HG03064 (cell line): ENCODE measurements at regions not wholly inside any gene's neighbourhood (a gene's known extent, or its start where the extent isn't known, plus 50 kb on each side); places are given as distances from the start of the nearest gene placed in this dataset.

Experiments
- ATAC-seq: cut with Tn5 transposase; IDR thresholded peaks from one replicate; pipeline ENCODE4 v1.9.1; 2021; ENCODE audit warnings: low read depth; ENCODE audit not compliant: unreplicated experiment

DNA sequence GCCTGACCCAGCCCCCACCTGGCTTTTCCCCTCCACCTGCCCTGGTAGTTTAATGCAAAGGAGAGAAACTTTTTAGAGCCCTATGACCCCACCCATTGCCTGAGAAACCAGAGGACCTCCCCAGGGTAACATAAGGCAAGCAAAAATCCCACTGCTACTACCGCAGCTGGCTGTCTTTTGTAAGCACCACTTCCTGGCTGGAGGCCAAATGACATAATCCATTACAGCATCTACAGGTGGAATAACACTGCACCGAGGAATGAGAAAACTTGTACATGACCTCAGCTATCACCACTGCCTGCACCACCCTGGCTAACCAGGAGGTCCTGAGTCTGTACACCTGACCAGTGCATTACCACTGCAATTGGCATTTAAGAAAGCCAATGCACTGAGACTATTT is 149.6 kb upstream of the GALNT5 start:
- no peak for ATAC-seq

DNA sequence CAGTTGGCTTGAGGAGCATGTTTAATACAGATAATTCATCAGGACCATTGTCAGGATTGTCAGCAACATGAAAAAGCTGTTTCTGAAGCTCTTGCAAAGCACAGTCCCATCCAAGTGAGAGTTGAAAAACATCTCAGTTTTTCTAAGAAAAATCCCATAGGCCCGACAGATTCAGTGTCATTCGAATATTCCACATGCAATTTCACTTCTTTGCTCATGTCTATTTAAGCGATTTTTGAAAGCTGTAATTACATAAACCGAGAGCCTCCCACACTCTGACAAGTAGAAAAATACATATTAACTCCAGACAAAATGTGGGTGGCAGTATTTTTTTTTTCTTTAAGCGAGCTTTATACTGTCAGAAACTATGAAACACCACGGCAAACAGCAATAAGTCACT is 134.7 kb upstream of the GALNT5 start:
- ATAC-seq = no peak

- no peak for ATAC-seq
Observed at GRCh38 chr2:157124731-157125130, 132.8 kb upstream of the GALNT5 start.

GRCh38 chr2:157125685-157126084 is 131.8 kb upstream of the GALNT5 start:
- no peak for ATAC-seq

DNA sequence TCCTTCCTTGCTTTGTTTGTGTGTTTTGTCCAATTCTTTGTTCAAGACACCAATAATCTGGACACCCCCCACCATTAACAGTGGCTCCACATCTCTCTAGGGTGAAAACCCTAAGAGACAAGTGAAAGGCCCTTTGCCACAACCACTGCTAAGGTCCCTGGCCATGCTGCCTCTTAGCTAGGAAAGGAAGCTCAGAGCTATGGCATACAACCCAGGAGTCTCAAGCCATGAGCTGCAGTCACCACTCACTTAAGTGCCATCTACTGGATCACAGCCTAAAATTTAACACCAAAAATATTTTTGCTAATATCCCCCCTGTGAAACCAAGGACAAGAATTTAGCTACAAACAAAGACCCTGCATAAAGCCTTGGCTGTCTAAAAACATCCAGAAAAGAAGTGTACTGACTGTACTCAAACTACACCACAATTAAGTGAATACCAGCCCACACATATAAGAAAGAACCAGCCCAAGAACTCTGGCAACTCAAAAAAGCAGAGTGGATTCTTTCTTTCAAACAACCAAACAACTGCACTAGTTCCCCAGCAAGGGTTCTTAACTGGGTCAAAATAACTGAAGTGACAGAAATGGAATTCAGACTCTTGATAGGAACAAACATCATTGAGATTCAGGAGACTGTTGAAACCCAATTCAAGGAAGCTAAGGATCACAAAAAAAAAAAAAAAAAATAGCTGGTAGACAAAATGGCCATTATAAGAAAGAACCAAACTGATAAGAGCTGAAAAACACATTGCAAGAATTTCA is 130.1 kb upstream of the GALNT5 start:
- no peak for ATAC-seq

DNA sequence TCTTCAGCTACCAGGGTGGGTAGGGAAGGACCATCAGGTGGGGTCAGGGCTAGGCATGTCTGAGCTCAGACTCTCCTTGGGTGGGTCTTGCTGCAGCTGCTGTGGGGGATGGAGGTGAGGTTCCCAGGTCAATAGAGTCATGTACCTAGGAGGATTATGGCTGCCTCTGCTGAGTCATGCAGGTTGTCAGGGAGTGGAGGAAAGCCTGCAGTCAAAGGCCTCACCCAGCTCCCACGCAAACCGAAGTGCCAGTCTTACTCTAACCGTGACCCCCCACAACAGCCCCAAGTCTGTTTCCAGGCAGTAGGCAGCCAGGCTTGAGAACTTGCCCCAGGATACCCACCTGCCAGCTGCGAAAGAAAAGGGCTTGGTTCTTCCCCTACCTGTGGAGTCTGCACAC is 113.6 kb upstream of the GALNT5 start:
- ATAC-seq = no peak

DNA sequence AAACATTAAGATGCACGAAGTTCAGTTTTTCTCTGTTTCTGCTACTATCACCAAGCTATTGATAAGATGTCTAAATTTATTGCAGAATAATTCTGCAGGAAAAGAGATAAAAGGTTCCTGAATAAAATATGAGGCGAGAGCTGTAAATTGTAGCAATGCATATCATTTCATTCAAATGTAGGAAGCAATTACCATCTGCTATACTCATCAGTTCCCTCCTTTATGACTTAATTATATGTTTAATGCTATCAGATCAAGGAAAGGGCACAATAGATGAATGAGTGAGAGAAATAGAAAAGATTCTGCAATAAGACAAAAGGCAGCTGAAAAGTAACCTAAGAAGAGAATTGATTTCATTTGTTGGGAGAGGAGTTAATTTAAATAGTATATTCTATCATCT is 108.2 kb upstream of the GALNT5 start:
- no peak for ATAC-seq

DNA sequence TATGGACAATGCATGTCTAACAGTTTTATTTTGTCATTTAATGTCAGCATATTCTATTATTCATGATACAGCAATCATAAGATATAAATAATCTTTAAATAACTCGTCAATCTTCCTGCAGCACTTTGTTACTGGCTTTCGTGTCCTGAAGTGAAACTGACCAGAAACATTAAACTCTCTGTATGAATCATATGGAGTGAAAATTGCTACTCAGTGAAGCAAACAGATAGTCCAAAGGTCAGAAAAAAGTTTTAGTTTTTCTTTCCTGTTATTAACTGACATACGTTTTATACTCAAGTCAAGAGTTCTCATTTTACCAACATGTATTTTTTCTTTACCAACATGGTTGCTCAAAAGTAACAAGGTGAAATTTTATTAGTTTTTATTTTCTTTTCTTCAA is 106.8 kb upstream of the GALNT5 start:
- peak; percentile 85 for ATAC-seq

DNA sequence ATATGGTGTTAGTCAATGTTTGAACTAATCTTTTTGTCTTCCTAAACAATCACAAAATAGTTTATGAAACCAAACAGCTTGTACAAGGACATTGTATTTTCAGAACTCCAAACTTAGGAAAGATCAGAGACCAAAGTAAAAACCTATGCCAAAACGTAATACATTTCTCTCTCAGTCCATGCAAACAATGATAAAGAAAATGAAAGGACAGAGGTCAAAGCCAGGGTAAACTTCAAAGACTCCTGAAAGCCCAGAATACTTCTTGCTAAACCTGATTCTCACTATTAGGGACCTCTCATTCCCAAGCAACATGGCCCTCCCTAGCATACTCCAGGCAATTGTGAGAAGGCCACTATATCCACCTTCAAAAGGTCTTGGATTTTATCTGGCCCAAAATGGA is 105.1 kb upstream of the GALNT5 start:
- no peak for ATAC-seq

GRCh38 chr2:157155992-157156391 is 101.5 kb upstream of the GALNT5 start:
- ATAC-seq = no peak

DNA sequence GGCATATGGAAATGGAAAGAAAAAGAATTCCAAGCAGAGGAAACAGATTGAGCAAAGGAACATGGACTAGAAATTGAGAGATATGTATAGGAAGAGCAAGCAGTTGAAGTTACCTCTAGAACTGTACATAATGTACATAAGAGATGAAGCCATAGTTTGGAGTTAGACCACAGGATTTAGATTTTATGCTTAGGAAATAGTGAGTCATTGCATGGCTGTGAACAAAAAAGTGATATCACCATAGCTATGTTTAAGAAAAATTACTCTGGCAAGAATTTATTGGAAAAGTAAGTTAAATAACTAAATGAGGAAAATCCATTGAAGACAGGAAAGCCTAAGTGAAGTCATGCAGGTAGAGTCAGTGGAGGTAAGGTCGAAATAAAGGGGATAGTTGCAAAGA is 99.4 kb upstream of the GALNT5 start:
- no peak for ATAC-seq

DNA sequence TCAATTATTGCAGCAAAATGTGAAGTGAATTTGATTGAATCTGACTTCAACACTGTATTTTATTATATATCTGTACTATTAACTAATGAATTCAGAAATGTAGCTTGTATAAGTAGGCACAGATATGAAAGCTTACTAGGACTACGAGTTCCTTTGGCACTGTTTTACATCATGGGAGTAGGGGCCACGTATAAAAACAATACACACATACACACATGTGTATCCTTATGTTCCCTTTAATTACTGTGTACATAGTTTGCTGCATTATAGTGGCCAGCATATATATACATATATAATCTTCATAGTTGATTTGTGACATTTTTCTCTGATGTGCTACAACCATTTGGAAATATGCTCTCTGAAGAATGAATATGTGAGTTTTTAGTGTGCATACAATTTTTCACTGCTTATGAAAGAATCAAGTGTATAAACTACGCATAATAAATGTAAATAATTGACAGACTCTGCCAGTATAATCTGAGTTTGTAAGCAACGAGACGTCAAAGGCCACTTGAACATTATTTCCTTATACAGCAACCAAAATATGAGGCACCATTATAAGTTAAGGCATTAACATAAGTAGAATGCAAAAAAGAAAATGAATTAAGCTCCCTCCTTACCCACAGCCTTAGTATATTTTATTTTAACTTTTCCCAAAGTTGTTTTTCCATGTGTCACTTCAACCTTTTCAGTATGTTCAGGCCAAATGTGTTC is 98.1 kb upstream of the GALNT5 start:
- no peak for ATAC-seq

- ATAC-seq = no peak
Observed at GRCh38 chr2:157160111-157160510, 97.4 kb upstream of the GALNT5 start.

GRCh38 chr2:157164370-157164769 is 93.1 kb upstream of the GALNT5 start:
- no peak for ATAC-seq

DNA sequence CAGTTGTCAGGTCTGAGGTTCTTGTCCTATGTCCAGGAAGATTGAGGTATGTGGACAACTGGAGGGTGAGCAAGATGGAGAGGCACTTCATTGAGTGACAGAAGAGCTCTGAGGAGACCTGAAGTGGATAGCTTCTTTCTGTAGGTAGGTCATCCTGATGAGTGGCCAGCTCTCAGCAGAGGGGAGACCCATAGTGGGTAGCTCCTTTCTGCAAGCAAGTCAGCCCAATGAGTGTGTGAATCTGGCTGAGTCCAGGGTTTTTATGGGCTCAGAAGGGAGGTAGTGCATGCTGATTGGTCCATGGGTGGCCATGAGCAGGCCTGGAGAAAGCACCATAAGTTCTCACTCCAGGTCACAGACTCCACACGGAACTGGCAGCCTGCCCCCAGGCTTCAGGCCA is 92.6 kb upstream of the GALNT5 start:
- ATAC-seq = no peak

DNA sequence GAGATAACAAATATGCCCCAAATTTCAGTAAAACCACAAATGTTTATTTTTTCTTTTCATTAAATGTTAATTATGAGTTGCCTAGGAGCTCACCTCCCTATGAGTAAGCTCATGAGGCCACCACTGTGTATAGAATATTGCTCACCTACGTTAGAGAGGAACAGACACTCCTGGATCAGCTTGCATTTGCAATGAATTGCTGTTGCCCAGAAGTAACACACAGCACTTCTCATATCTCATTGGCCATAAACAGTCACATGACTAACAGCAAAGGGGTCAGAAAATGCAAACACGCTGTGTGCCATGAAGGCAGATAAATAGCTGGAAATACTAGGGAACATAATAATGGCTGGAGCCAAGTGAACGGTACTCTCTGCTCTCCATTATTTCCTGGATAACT is 89.0 kb upstream of the GALNT5 start:
- no peak for ATAC-seq

DNA sequence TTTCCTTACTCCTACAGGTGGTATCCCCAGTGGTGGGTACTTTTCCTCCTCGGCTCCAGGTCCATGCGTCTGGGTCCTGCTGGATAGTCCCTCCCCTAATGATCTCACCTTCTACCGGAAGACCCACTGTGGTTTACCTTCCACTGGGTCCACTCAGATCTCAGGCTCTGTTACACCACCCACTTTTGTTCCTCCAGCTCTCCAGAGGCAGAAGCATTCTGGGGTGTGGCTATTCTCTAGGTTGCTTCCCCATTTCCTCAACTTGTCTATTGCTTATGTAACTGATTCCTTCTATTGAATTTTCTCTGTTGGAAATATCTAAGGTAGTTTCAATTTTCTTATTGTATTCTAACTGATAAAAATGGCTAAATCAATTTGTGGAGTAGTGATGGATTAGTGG is 87.6 kb upstream of the GALNT5 start:
- no peak for ATAC-seq

DNA sequence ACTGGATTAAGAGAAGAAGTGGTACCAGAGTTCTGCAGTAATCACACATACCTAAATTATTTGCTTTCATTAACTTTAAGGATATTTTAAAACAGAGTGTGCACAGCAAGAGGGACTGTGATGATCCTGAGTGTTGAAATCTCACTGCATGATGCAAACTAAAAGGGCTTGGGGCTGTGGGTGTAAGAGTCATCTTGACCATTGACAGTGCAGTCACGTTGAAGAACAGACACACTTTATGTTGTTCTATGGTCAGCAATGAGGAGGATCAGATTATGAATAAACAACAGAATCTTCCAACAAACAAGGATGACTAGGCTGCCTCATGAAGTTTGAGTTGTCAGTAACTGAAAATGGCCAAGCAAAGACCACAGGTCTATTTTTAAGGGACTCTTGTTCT is 87.2 kb upstream of the GALNT5 start:
- no peak for ATAC-seq

DNA sequence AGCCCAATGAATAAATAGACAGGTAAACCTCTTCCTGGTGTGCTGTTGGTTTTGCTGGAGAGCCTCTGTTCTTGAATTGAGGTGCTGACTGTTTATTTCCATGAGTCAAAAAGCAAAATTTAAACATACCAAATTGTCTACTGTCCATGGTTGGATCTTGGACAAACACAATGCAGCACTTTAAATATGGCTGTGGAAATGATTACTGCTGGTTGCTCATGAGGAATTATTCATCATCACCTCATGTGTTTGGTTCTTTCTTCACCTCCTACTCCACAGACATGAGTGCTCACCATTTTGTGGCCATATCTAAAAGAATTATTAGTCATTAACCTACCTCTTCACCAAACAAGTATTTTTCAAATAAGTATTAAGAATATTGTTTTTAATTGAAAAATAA is 85.3 kb upstream of the GALNT5 start:
- no peak for ATAC-seq

DNA sequence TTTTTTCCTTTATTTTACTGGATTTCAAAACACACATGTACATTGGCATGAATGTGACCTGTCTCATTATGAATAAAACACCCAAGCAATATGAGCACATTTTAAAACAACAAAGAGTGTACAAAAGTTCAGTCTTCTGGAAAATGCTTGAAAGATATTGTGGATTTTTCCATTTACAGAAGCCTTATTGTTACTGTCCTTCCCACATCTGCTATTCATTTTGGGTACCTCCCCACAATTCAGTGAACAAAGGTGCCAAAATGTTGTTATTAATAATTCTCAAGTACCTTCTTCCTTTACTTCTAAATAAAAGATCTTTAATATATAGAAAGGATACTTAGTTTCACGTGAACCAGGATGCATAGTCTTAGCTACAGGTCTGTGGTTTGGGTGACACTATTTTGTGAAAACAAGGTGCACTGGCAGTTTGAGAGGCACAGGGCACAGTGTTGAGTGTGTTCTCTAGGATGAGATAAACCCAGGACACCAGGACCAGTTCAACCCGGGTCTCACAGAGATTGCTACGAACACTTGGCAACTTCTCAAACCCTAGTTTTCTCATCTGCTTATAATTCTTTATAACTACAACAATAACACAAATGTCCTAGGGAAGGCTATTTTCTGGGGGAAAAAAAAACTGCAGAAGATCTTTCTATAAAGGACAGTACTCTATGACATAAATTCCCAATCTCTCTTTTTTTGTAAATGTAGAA is 84.5 kb upstream of the GALNT5 start:
- no peak for ATAC-seq

GRCh38 chr2:157173740-157174184 is 83.7 kb upstream of the GALNT5 start:
- ATAC-seq = no peak

DNA sequence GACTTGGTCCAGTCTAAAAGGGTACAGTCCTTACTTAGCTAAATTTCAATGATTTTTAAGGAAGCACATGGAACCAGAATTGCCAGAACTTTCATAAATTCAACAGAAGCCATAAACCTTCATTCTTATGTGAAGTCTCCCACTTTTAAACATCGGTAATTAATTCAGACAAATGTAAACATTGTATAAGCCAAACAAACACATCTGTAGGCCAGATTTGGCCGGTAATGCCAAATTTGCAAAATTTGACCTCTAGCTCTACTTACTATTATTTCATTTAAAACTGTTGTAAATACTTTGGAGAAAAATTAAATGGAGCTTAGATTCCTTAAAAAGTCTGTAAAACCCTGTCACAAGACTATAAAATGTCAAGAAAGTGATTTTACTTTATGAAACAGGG is 83.2 kb upstream of the GALNT5 start:
- ATAC-seq = no peak
